ENCODE measurements at regions not wholly inside any gene's neighbourhood (a gene's known extent, or its start where the extent isn't known, plus 50 kb on each side); places are given as distances from the start of the nearest gene placed in this dataset.
"Not testable (repeated sequence)": the region's sequence is repeated elsewhere in the genome, so short reads cannot be mapped to it uniquely, and the experiment has no call there.

- no peak overlapping the region for H3K4me3 ChIP-seq (ENCODE audit: low read depth, low read length)
- H3K27me3 ChIP-seq (ENCODE audit: control insufficient read depth, insufficient read depth, low read length), result no peaks in the 10 kb centered on the region
- DNase-seq (ENCODE audit: low read depth) (no peak), FAIRE-seq (no peak)
- no peaks in the 10 kb centered on the region for H3K36me3 ChIP-seq (ENCODE audit: control insufficient read depth, insufficient read depth, low read length)
- TF ChIP-seq CTCF (IDR thresholded peaks at IDR 0.05; ENCODE audit: insufficient read depth, low read length, severe bottlenecking), result no peak
These were observed 88.8 kb downstream of the PRL start for GRCh38 chr6:22208026-22208425.

GRCh38 chr6:22214314-22214713 lies 82.5 kb downstream of the PRL start:
- DNase-seq (ENCODE audit: low read depth), result no peak
- FAIRE-seq, result no peak
- H3K27me3 ChIP-seq (ENCODE audit: control insufficient read depth, insufficient read depth, low read length), result no peaks in the 10 kb centered on the region
- no peak overlapping the region for H3K4me3 ChIP-seq (ENCODE audit: low read depth, low read length)
- H3K36me3 ChIP-seq (ENCODE audit: control insufficient read depth, insufficient read depth, low read length), result no peaks in the 10 kb centered on the region
- TF ChIP-seq CTCF (IDR thresholded peaks at IDR 0.05; ENCODE audit: insufficient read depth, low read length, severe bottlenecking), result no peak

GRCh38 chr6:22215474-22215873 lies 81.4 kb downstream of the PRL start:
- FAIRE-seq; H3K27me3 ChIP-seq (ENCODE audit: control insufficient read depth, insufficient read depth, low read length); H3K4me3 ChIP-seq (ENCODE audit: low read depth, low read length); H3K36me3 ChIP-seq (ENCODE audit: control insufficient read depth, insufficient read depth, low read length): not testable (repeated sequence)
- peak; percentile 30 for DNase-seq (ENCODE audit: low read depth)

GRCh38 chr6:22218410-22218809 lies 78.4 kb downstream of the PRL start:
- H3K27me3 ChIP-seq (ENCODE audit: control insufficient read depth, insufficient read depth, low read length), result no peaks in the 10 kb centered on the region
- DNase-seq (ENCODE audit: low read depth) (no peak), FAIRE-seq (no peak)
- H3K36me3 ChIP-seq (ENCODE audit: control insufficient read depth, insufficient read depth, low read length), result no peaks in the 10 kb centered on the region
- TF ChIP-seq CTCF (IDR thresholded peaks at IDR 0.05; ENCODE audit: insufficient read depth, low read length, severe bottlenecking), result no peak
- no peak overlapping the region for H3K4me3 ChIP-seq (ENCODE audit: low read depth, low read length)

- DNase-seq (ENCODE audit: low read depth) (no peak), FAIRE-seq (no peak)
- Histone ChIP-seq H3K4me3 (ENCODE audit: low read depth, low read length) (no peak overlapping the region), H3K27me3 (ENCODE audit: control insufficient read depth, insufficient read depth, low read length) (no peaks in the 10 kb centered on the region), H3K36me3 (ENCODE audit: control insufficient read depth, insufficient read depth, low read length) (no peaks in the 10 kb centered on the region)
- TF ChIP-seq CTCF (IDR thresholded peaks at IDR 0.05; ENCODE audit: insufficient read depth, low read length, severe bottlenecking), result no peak
These were observed 76.9 kb downstream of the PRL start for GRCh38 chr6:22219925-22220324.

- no peak for FAIRE-seq
- peak; percentile 77 for DNase-seq (ENCODE audit: low read depth)
- no peaks in the 10 kb centered on the region for H3K27me3 ChIP-seq (ENCODE audit: control insufficient read depth, insufficient read depth, low read length)
These were observed 75.6 kb downstream of the PRL start for GRCh38 chr6:22221211-22221610.

More at GRCh38 chr6:22221211-22221610, 75.6 kb downstream of the PRL start:
- H3K36me3 ChIP-seq (ENCODE audit: control insufficient read depth, insufficient read depth, low read length), result no peaks in the 10 kb centered on the region
- H3K4me3 ChIP-seq (ENCODE audit: low read depth, low read length), result peak overlapping the region; percentile 2
- no peak for TF ChIP-seq CTCF (IDR thresholded peaks at IDR 0.05; ENCODE audit: insufficient read depth, low read length, severe bottlenecking)

Data from bronchial epithelial cell (primary cell).